Suprapubic skin (tissue), 4 donors: ENCODE measurements at regions not wholly inside any gene's neighbourhood (a gene's known extent, or its start where the extent isn't known, plus 50 kb on each side); places are given as distances from the start of the nearest gene placed in this dataset.

Experiments
- DNase-seq, 2 donors: peaks; one replicate each; pipeline ENCODE4 v3.0.0-alpha.2; 2019; ENCODE audit warnings: low spot score in 2 of 2
- H3K27ac ChIP-seq: fragments of 200-600 bp; sonication (generic); one replicate; pipeline ENCODE4 v1.5.1; 2019
- H3K27me3 ChIP-seq: fragments of 200-600 bp; sonication (generic); one replicate; pipeline ENCODE4 v1.5.1; 2019
- H3K36me3 ChIP-seq: fragments of 200-600 bp; sonication (generic); one replicate; pipeline ENCODE4 v1.5.1; 2019
- H3K4me1 ChIP-seq: fragments of 200-600 bp; sonication (generic); one replicate; pipeline ENCODE4 v1.5.1; 2019
- H3K4me3 ChIP-seq: fragments of 200-600 bp; sonication (generic); one replicate; pipeline ENCODE4 v1.5.1; 2019; ENCODE audit warnings: mild to moderate bottlenecking
- H3K9me3 ChIP-seq: fragments of 200-600 bp; sonication (generic); one replicate; pipeline ENCODE4 v1.5.1; 2019
- CTCF ChIP-seq, 2 donors: fragments of 200-600 bp in 1 of 2; fragments of 450-650 bp in 1 of 2; sonication (generic) in 1 of 2; IDR thresholded peaks; one replicate each; pipeline ENCODE4 v1.5.1; 2016 to 2019; ENCODE audit warnings: antibody characterized with exemption in 2 of 2, mild to moderate bottlenecking in 1 of 2, moderate library complexity in 1 of 2
- EP300 ChIP-seq: sonication (generic); formaldehyde crosslinking; IDR thresholded peaks from one replicate; pipeline ENCODE4 v1.6.1; 2017; ENCODE audit warnings: antibody characterized with exemption
- POLR2A ChIP-seq, 2 donors: fragments of 450-650 bp; IDR thresholded peaks; one replicate each; pipeline ENCODE4 v1.6.1; 2017; ENCODE audit warnings: antibody characterized with exemption in 2 of 2, mild to moderate bottlenecking in 2 of 2, moderate library complexity in 2 of 2
- POLR2AphosphoS5 ChIP-seq, 3 donors: sonication (generic); formaldehyde crosslinking; IDR thresholded peaks; one replicate each; pipeline ENCODE4 v1.6.1; 2017; ENCODE audit warnings: antibody characterized with exemption in 3 of 3
- WGBS: methylation state at CpG from one replicate; pipeline ENCODE4 v1.1.5; 2018; 5-methylcytosine and 5-hydroxymethylcytosine counted together

GRCh38 chr15:81947548-81947947 lies 98.3 kb downstream of the MEX3B start:
- TF ChIP-seq POLR2AphosphoS5 (IDR thresholded peaks at IDR 0.05) (no peak), POLR2A (IDR thresholded peaks at IDR 0.05) (no peak), CTCF (IDR thresholded peaks at IDR 0.05) (no peak), EP300 (no peak)
- Histone ChIP-seq H3K4me3 (no peak overlapping the region), H3K27me3 (no peaks in the 10 kb centered on the region), H3K27ac (no peak overlapping the region), H3K36me3 (no peaks in the 10 kb centered on the region), H3K4me1 (no peaks in the 10 kb centered on the region), H3K9me3 (no peaks in the 10 kb centered on the region)
- no peak for DNase-seq
- WGBS = 79% methylated on average over 2 of the region's 2 CpGs

GRCh38 chr15:81945014-81945615 lies 100.7 kb downstream of the MEX3B start:
- no peak for DNase-seq
- peaks cover under 1% of the 10 kb centered on the region for H3K9me3 ChIP-seq
- no peaks in the 10 kb centered on the region for H3K36me3 ChIP-seq
- no peaks in the 10 kb centered on the region for H3K27me3 ChIP-seq
- no peaks in the 10 kb centered on the region for H3K4me1 ChIP-seq
- H3K4me3 ChIP-seq = no peak overlapping the region
- TF ChIP-seq EP300 (no peak), POLR2A (IDR thresholded peaks at IDR 0.05) (no peak), CTCF (IDR thresholded peaks at IDR 0.05) (no peak), POLR2AphosphoS5 (IDR thresholded peaks at IDR 0.05) (no peak)
- WGBS = 86% methylated on average over 6 of the region's 6 CpGs
- no peak overlapping the region for H3K27ac ChIP-seq

- Histone ChIP-seq H3K36me3 (no peaks in the 10 kb centered on the region), H3K4me1 (no peaks in the 10 kb centered on the region), H3K9me3 (peaks cover 5% of the 10 kb centered on the region), H3K4me3 (no peak overlapping the region), H3K27ac (no peak overlapping the region), H3K27me3 (no peaks in the 10 kb centered on the region)
- TF ChIP-seq EP300 (no peak), CTCF (IDR thresholded peaks at IDR 0.05) (no peak)
- 80% methylated on average over 3 of the region's 3 CpGs for whole genome bisulfite sequencing
- no peak for DNase-seq
Observed at GRCh38 chr15:81942655-81943195, 103.1 kb downstream of the MEX3B start.

- Histone ChIP-seq H3K4me3 (no peak overlapping the region), H3K9me3 (peaks cover 5% of the 10 kb centered on the region), H3K27ac (no peak overlapping the region), H3K36me3 (no peaks in the 10 kb centered on the region), H3K4me1 (no peaks in the 10 kb centered on the region), H3K27me3 (no peaks in the 10 kb centered on the region)
- no peak for TF ChIP-seq POLR2AphosphoS5 (IDR thresholded peaks at IDR 0.05)
- TF ChIP-seq CTCF (IDR thresholded peaks at IDR 0.05) = no peak
- TF ChIP-seq EP300 = no peak
- no peak for TF ChIP-seq POLR2A (IDR thresholded peaks at IDR 0.05)
- 63% methylated on average over 1 of the region's 1 CpG for WGBS
- no peak for DNase-seq
Observed at GRCh38 chr15:81942157-81942556, 103.7 kb downstream of the MEX3B start.

GRCh38 chr15:81941479-81941878 lies 104.3 kb downstream of the MEX3B start:
- 68% methylated on average over 4 of the region's 4 CpGs for WGBS
- Histone ChIP-seq H3K27ac (no peak overlapping the region), H3K4me1 (no peaks in the 10 kb centered on the region), H3K9me3 (peaks cover 5% of the 10 kb centered on the region), H3K36me3 (no peaks in the 10 kb centered on the region), H3K27me3 (no peaks in the 10 kb centered on the region), H3K4me3 (no peak overlapping the region)
- DNase-seq = no peak
- TF ChIP-seq CTCF (IDR thresholded peaks at IDR 0.05) = no peak
- no peak for TF ChIP-seq POLR2A (IDR thresholded peaks at IDR 0.05)
- TF ChIP-seq EP300 = no peak
- no peak for TF ChIP-seq POLR2AphosphoS5 (IDR thresholded peaks at IDR 0.05)
